ENCODE measurements at regions not wholly inside any gene's neighbourhood (a gene's known extent, or its start where the extent isn't known, plus 50 kb on each side); places are given as distances from the start of the nearest gene placed in this dataset.

DNA sequence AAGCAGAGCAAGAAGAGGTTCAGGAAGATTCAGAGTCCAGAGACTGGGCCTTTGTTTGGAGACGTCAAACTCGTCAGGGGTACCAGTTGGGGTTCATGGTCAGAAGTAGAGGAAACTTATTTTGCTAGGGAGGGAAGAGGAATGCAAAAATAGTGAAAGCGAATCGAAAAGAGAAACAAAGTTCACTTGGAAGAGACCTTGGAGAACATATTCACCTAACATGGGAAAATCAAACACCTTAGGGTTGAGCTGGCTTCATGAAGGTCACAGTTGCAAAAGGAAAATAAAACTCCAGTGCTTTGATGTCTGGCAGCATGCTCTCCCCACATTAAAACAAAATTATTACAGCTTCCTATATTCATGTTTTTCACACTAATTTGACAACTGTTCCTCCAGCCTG, 440.4 kb downstream of the EPM2A start (continued):
- TF ChIP-seq, protein P1, sequence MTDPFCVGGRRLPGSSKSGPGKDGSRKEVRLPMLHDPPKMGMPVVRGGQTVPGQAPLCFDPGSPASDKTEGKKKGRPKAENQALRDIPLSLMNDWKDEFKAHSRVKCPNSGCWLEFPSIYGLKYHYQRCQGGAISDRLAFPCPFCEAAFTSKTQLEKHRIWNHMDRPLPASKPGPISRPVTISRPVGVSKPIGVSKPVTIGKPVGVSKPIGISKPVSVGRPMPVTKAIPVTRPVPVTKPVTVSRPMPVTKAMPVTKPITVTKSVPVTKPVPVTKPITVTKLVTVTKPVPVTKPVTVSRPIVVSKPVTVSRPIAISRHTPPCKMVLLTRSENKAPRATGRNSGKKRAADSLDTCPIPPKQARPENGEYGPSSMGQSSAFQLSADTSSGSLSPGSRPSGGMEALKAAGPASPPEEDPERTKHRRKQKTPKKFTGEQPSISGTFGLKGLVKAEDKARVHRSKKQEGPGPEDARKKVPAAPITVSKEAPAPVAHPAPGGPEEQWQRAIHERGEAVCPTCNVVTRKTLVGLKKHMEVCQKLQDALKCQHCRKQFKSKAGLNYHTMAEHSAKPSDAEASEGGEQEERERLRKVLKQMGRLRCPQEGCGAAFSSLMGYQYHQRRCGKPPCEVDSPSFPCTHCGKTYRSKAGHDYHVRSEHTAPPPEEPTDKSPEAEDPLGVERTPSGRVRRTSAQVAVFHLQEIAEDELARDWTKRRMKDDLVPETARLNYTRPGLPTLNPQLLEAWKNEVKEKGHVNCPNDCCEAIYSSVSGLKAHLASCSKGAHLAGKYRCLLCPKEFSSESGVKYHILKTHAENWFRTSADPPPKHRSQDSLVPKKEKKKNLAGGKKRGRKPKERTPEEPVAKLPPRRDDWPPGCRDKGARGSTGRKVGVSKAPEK (CRISPR knock-in tag; IDR thresholded peaks at IDR 0.05; ENCODE audit: borderline replicate concordance) = no peak
- TF ChIP-seq BRD4 (CRISPR knock-in tag; IDR thresholded peaks at IDR 0.05) = no peak
- TF ChIP-seq, protein P2, sequence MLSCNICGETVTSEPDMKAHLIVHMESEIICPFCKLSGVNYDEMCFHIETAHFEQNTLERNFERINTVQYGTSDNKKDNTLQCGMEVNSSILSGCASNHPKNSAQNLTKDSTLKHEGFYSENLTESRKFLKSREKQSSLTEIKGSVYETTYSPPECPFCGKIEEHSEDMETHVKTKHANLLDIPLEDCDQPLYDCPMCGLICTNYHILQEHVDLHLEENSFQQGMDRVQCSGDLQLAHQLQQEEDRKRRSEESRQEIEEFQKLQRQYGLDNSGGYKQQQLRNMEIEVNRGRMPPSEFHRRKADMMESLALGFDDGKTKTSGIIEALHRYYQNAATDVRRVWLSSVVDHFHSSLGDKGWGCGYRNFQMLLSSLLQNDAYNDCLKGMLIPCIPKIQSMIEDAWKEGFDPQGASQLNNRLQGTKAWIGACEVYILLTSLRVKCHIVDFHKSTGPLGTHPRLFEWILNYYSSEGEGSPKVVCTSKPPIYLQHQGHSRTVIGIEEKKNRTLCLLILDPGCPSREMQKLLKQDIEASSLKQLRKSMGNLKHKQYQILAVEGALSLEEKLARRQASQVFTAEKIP (CRISPR knock-in tag; IDR thresholded peaks at IDR 0.05; ENCODE audit: borderline replicate concordance) = no peak
- TF ChIP-seq ZNF563 (CRISPR knock-in tag; IDR thresholded peaks at IDR 0.05) = no peak
- TF ChIP-seq RBFOX2 (IDR thresholded peaks at IDR 0.05; ENCODE audit: low read depth, low read length) = no peak
- no peak for TF ChIP-seq USF2 (IDR thresholded peaks at IDR 0.05; ENCODE audit: low read depth, low read length)
- TF ChIP-seq USF2 (CRISPR knock-in tag; IDR thresholded peaks at IDR 0.05; ENCODE audit: borderline replicate concordance) = no peak
- peak; percentile 31; the same call in 1 of the 2 replicates for TF ChIP-seq HMG20A (CRISPR knock-in tag; IDR thresholded peaks at IDR 0.05; ENCODE audit: borderline replicate concordance)
- TF ChIP-seq SMARCE1 (IDR thresholded peaks at IDR 0.05; ENCODE audit: borderline replicate concordance) = no peak
- TF ChIP-seq HNRNPK (IDR thresholded peaks at IDR 0.05; ENCODE audit: low read depth, low read length, poor library complexity, severe bottlenecking) = no peak
- TF ChIP-seq GATAD2A (CRISPR knock-in tag; IDR thresholded peaks at IDR 0.05) = peak; percentile 57; the same call in 1 of the 2 replicates
- TF ChIP-seq RXRB (CRISPR knock-in tag; IDR thresholded peaks at IDR 0.05; ENCODE audit: borderline replicate concordance) = peak; percentile 42; the same call in 1 of the 2 replicates
- no peak for TF ChIP-seq ZNF430 (CRISPR knock-in tag; IDR thresholded peaks at IDR 0.05)
- TF ChIP-seq TP53 (CRISPR knock-in tag; conservative IDR thresholded peaks at IDR 0.05) = no peak
- TF ChIP-seq ZNF703 (CRISPR knock-in tag; IDR thresholded peaks at IDR 0.05; ENCODE audit: borderline replicate concordance) = no peak
- no peak for TF ChIP-seq SATB2 (CRISPR knock-in tag; IDR thresholded peaks at IDR 0.05)
- TF ChIP-seq, protein P3, sequence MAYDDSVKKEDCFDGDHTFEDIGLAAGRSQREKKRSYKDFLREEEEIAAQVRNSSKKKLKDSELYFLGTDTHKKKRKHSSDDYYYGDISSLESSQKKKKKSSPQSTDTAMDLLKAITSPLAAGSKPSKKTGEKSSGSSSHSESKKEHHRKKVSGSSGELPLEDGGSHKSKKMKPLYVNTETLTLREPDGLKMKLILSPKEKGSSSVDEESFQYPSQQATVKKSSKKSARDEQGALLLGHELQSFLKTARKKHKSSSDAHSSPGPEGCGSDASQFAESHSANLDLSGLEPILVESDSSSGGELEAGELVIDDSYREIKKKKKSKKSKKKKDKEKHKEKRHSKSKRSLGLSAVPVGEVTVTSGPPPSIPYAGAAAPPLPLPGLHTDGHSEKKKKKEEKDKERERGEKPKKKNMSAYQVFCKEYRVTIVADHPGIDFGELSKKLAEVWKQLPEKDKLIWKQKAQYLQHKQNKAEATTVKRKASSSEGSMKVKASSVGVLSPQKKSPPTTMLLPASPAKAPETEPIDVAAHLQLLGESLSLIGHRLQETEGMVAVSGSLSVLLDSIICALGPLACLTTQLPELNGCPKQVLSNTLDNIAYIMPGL (CRISPR knock-in tag; IDR thresholded peaks at IDR 0.05; ENCODE audit: borderline replicate concordance in 1 of 2, low read depth in 1 of 2) = no peak
- TF ChIP-seq NCOA2 (CRISPR knock-in tag; IDR thresholded peaks at IDR 0.05) = peak; percentile 70
- TF ChIP-seq, protein P4, sequence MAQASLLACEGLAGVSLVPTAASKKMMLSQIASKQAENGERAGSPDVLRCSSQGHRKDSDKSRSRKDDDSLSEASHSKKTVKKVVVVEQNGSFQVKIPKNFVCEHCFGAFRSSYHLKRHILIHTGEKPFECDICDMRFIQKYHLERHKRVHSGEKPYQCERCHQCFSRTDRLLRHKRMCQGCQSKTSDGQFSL (CRISPR knock-in tag; IDR thresholded peaks at IDR 0.05) = no peak
- TF ChIP-seq RAD21 (CRISPR knock-in tag; IDR thresholded peaks at IDR 0.05) = no peak
- peak; percentile 33; the same call in 1 of the 2 replicates for TF ChIP-seq SOX5 (CRISPR knock-in tag; IDR thresholded peaks at IDR 0.05; ENCODE audit: borderline replicate concordance)
- no peak for TF ChIP-seq KAT7 (CRISPR knock-in tag; IDR thresholded peaks at IDR 0.05; ENCODE audit: borderline replicate concordance)
- TF ChIP-seq FOXJ3 (CRISPR knock-in tag; IDR thresholded peaks at IDR 0.05; ENCODE audit: borderline replicate concordance) = peak; percentile 38; the same call in 1 of the 2 replicates

All from HepG2 (cell line).